H1 (cell line): ENCODE measurements at regions not wholly inside any gene's neighbourhood (a gene's known extent, or its start where the extent isn't known, plus 50 kb on each side); places are given as distances from the start of the nearest gene placed in this dataset.

ENCODE experiments used
- CREB1 ChIP-seq: IDR thresholded peaks from 2 replicates; pipeline ENCODE4 v1.6.1; 2012; ENCODE audit warnings: inconsistent platforms
- EZH2 ChIP-seq: fragments of 200-600 bp; sonication (generic); IDR thresholded peaks from 2 replicates; pipeline ENCODE4 v1.7.1; 2012; ENCODE audit warnings: low read depth, mild to moderate bottlenecking, moderate library complexity, low read length, inconsistent platforms; ENCODE audit not compliant: severe bottlenecking
- JUN ChIP-seq: IDR thresholded peaks from 2 replicates; pipeline ENCODE4 v1.6.1; 2011; ENCODE audit warnings: low read depth, mild to moderate bottlenecking, improper control_type of control experiment, low read length
- JUND ChIP-seq: IDR thresholded peaks from 2 replicates; pipeline ENCODE4 v1.6.1; 2011; ENCODE audit warnings: mild to moderate bottlenecking, improper control_type of control experiment, low read length
- KDM1A ChIP-seq: fragments of 200-600, 300-600 bp; sonication (generic); IDR thresholded peaks from 2 replicates; pipeline ENCODE4 v1.7.1; 2016; ENCODE audit warnings: mild to moderate bottlenecking, low read length, borderline replicate concordance
- POLR2A ChIP-seq, 2 experiments: IDR thresholded peaks; 1 replicate in 1 of 2; 2 replicates in 1 of 2; pipeline ENCODE4 v1.6.1; 2011; ENCODE audit warnings: low read depth in 2 of 2, low read length in 2 of 2, mild to moderate bottlenecking in 2 of 2; ENCODE audit errors: control extremely low read depth in 1 of 2
- POLR2AphosphoS5 ChIP-seq: IDR thresholded peaks from 2 replicates; pipeline ENCODE4 v1.6.1; 2011; ENCODE audit warnings: low read depth, low read length
- RAD21 ChIP-seq, 2 experiments: IDR thresholded peaks in 1 of 2; conservative IDR thresholded peaks in 1 of 2; 2 replicates each; pipeline ENCODE4 v1.6.1; 2011; ENCODE audit warnings: low read depth in 2 of 2, low read length in 2 of 2, improper control_type of control experiment in 1 of 2, inconsistent platforms in 1 of 2, mild to moderate bottlenecking in 1 of 2, moderate library complexity in 1 of 2
- RFX5 ChIP-seq: IDR thresholded peaks from 2 replicates; pipeline ENCODE4 v1.6.1; 2011; ENCODE audit warnings: low read depth, low read length, improper control_type of control experiment, borderline replicate concordance
- SP1 ChIP-seq: IDR thresholded peaks from 2 replicates; pipeline ENCODE4 v1.6.1; 2011; ENCODE audit warnings: low read depth, low read length
- TF ChIP-seq, protein P1 (sequence below), 3 experiments: IDR thresholded peaks; 1 replicate in 2 of 3; 2 replicates in 1 of 3; pipeline versions ENCODE4 v1.5.1 to v1.6.1; 2011; ENCODE audit warnings: low read length in 3 of 3, mild to moderate bottlenecking in 3 of 3, inconsistent platforms in 2 of 3, low read depth in 1 of 3, moderate library complexity in 1 of 3; ENCODE audit not compliant: insufficient read depth in 1 of 3; ENCODE audit errors: control extremely low read depth in 1 of 3
- TF ChIP-seq, protein P2 (sequence below): IDR thresholded peaks from 2 replicates; pipeline ENCODE4 v1.6.1; 2012; ENCODE audit warnings: low read length, inconsistent platforms

DNA sequence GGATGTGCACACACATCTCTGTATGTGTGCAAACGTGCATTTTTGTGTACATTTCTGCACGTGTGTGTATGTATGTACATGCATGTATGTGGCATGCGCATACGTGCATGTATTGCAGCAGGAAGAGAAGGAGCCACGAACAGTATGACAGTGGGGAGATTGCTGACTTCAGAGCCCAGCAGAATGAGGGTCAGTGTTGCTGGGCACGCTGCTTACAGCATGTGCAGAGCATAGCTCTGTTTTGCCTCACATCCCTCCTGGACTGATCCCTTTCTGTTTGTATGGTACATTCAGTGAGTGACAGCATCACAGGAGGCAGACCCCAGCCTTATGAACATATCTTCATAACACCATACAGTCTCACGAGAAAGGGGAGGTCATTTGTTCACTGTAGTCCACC lies 934.0 kb upstream of the EEF2KMT start:
- TF ChIP-seq, protein P1, sequence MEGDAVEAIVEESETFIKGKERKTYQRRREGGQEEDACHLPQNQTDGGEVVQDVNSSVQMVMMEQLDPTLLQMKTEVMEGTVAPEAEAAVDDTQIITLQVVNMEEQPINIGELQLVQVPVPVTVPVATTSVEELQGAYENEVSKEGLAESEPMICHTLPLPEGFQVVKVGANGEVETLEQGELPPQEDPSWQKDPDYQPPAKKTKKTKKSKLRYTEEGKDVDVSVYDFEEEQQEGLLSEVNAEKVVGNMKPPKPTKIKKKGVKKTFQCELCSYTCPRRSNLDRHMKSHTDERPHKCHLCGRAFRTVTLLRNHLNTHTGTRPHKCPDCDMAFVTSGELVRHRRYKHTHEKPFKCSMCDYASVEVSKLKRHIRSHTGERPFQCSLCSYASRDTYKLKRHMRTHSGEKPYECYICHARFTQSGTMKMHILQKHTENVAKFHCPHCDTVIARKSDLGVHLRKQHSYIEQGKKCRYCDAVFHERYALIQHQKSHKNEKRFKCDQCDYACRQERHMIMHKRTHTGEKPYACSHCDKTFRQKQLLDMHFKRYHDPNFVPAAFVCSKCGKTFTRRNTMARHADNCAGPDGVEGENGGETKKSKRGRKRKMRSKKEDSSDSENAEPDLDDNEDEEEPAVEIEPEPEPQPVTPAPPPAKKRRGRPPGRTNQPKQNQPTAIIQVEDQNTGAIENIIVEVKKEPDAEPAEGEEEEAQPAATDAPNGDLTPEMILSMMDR (IDR thresholded peaks at IDR 0.05; ENCODE audit: control extremely low read depth in 1 of 3, insufficient read depth in 1 of 3, low read depth in 1 of 3, low read length in 3 of 3): no peak
- TF ChIP-seq POLR2A (IDR thresholded peaks at IDR 0.05; ENCODE audit: control extremely low read depth in 1 of 2, low read depth in 2 of 2, low read length in 2 of 2): no peak
- no peak for TF ChIP-seq JUND
- no peak for TF ChIP-seq RAD21 (IDR thresholded peaks at IDR 0.05 in 1 of 2, conservative IDR thresholded peaks at IDR 0.05 in 1 of 2; ENCODE audit: low read depth in 2 of 2, low read length in 2 of 2)
- TF ChIP-seq CREB1: no peak
- TF ChIP-seq EZH2: no peak
- TF ChIP-seq POLR2AphosphoS5: no peak
- TF ChIP-seq, protein P2, sequence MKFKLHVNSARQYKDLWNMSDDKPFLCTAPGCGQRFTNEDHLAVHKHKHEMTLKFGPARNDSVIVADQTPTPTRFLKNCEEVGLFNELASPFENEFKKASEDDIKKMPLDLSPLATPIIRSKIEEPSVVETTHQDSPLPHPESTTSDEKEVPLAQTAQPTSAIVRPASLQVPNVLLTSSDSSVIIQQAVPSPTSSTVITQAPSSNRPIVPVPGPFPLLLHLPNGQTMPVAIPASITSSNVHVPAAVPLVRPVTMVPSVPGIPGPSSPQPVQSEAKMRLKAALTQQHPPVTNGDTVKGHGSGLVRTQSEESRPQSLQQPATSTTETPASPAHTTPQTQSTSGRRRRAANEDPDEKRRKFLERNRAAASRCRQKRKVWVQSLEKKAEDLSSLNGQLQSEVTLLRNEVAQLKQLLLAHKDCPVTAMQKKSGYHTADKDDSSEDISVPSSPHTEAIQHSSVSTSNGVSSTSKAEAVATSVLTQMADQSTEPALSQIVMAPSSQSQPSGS: no peak
- no peak for TF ChIP-seq KDM1A
- TF ChIP-seq SP1: no peak
- TF ChIP-seq JUN: no peak
- no peak for TF ChIP-seq RFX5
